Mesenchymal stem cell (in vitro differentiated cells and primary cell): ENCODE measurements at regions not wholly inside any gene's neighbourhood (a gene's known extent, or its start where the extent isn't known, plus 50 kb on each side); places are given as distances from the start of the nearest gene placed in this dataset.

Experiments used
- DNase-seq: peaks from one replicate; pipeline ENCODE4 v3.0.0-alpha.2; 2013
- H2AFZ ChIP-seq: one replicate; pipeline ENCODE4 v1.6.1; 2013; ENCODE audit warnings: low read depth, mild to moderate bottlenecking, control low read depth, inconsistent platforms, low read length, moderate library complexity
- H2AK5ac ChIP-seq: 2 replicates; pipeline ENCODE4 v1.6.1; 2013; ENCODE audit warnings: low read length, moderate library complexity, mild to moderate bottlenecking, inconsistent platforms; ENCODE audit not compliant: severe bottlenecking
- H2BK120ac ChIP-seq: one replicate; pipeline ENCODE4 v1.6.1; 2013; ENCODE audit warnings: low read depth, mild to moderate bottlenecking, inconsistent platforms, low read length, moderate library complexity
- H2BK12ac ChIP-seq, 2 experiments: one replicate each; pipeline ENCODE4 v1.6.1; 2013; ENCODE audit warnings: inconsistent platforms in 2 of 2, low read length in 2 of 2, mild to moderate bottlenecking in 2 of 2, moderate library complexity in 2 of 2, control low read depth in 1 of 2
- H2BK15ac ChIP-seq: one replicate; pipeline ENCODE4 v1.6.1; 2013; ENCODE audit warnings: mild to moderate bottlenecking, low read depth, inconsistent platforms; ENCODE audit not compliant: poor library complexity, severe bottlenecking
- H2BK5ac ChIP-seq: 2 replicates; pipeline ENCODE4 v1.6.1; 2013; ENCODE audit warnings: low read depth, mild to moderate bottlenecking, low read length, control low read depth, inconsistent platforms; ENCODE audit not compliant: poor library complexity, severe bottlenecking
- H3K14ac ChIP-seq, 2 experiments: one replicate each; pipeline ENCODE4 v1.6.1; 2013; ENCODE audit warnings: inconsistent platforms in 2 of 2, low read length in 2 of 2, control low read depth in 1 of 2, mild to moderate bottlenecking in 1 of 2, moderate library complexity in 1 of 2
- H3K18ac ChIP-seq, 2 experiments: one replicate each; pipeline ENCODE4 v1.6.1; 2013; ENCODE audit warnings: inconsistent platforms in 2 of 2, low read length in 2 of 2, control low read depth in 1 of 2, low read depth in 1 of 2, mild to moderate bottlenecking in 1 of 2
- H3K23ac ChIP-seq, 2 experiments: one replicate each; pipeline ENCODE4 v1.6.1; 2013; ENCODE audit warnings: inconsistent platforms in 2 of 2, low read length in 2 of 2, mild to moderate bottlenecking in 2 of 2, moderate library complexity in 2 of 2, control low read depth in 1 of 2
- H3K27ac ChIP-seq: 2 replicates; pipeline ENCODE4 v1.5.1; 2013; ENCODE audit warnings: mild to moderate bottlenecking, moderate library complexity, low read length, control low read depth, inconsistent platforms; ENCODE audit not compliant: poor library complexity, severe bottlenecking
- H3K27me3 ChIP-seq, 2 experiments: 2 replicates each; pipeline versions ENCODE4 v1.6.1 to v1.7.0; 2013; ENCODE audit warnings: low read length in 2 of 2, mild to moderate bottlenecking in 2 of 2, moderate library complexity in 2 of 2, control low read depth in 1 of 2, inconsistent platforms in 1 of 2; ENCODE audit not compliant: control insufficient read depth in 1 of 2, insufficient read depth in 1 of 2
- H3K36me3 ChIP-seq, 2 experiments: 2 replicates each; pipeline versions ENCODE4 v1.6.1 to v1.7.0; 2013; ENCODE audit warnings: low read length in 2 of 2, control low read depth in 1 of 2, inconsistent platforms in 1 of 2, low read depth in 1 of 2, mild to moderate bottlenecking in 1 of 2; ENCODE audit not compliant: insufficient read depth in 2 of 2, control insufficient read depth in 1 of 2
- H3K4ac ChIP-seq, 2 experiments: one replicate each; pipeline ENCODE4 v1.6.1; 2013; ENCODE audit warnings: inconsistent platforms in 2 of 2, low read length in 2 of 2, mild to moderate bottlenecking in 2 of 2, moderate library complexity in 2 of 2, control low read depth in 1 of 2, low read depth in 1 of 2
- H3K4me1 ChIP-seq: 2 replicates; pipeline ENCODE4 v1.6.1; 2013; ENCODE audit warnings: low read depth, low read length, control low read depth; ENCODE audit not compliant: control insufficient read depth, insufficient read depth
- H3K4me2 ChIP-seq: 2 replicates; pipeline ENCODE4 v1.6.1; 2013; ENCODE audit warnings: low read length, mild to moderate bottlenecking, inconsistent platforms; ENCODE audit not compliant: poor library complexity, severe bottlenecking
- H3K4me3 ChIP-seq, 2 experiments: 2 replicates each; pipeline versions ENCODE4 v1.5.1 to v1.7.0; 2013; ENCODE audit warnings: low read length in 2 of 2, mild to moderate bottlenecking in 2 of 2, control low read depth in 1 of 2, low read depth in 1 of 2; ENCODE audit not compliant: insufficient read depth in 1 of 2
- H3K79me1 ChIP-seq: replicated peaks from 2 replicates; pipeline ENCODE4 v1.6.1; 2013; ENCODE audit warnings: mild to moderate bottlenecking, control low read depth, low read length, inconsistent platforms; ENCODE audit not compliant: poor library complexity, severe bottlenecking
- H3K9ac ChIP-seq: 2 replicates; pipeline ENCODE4 v1.7.0; 2013; ENCODE audit warnings: mild to moderate bottlenecking, low read length, moderate library complexity
- H3K9me3 ChIP-seq: 2 replicates; pipeline ENCODE4 v1.7.0; 2013; ENCODE audit warnings: mild to moderate bottlenecking, low read length; ENCODE audit not compliant: control insufficient read depth
- H4K8ac ChIP-seq: one replicate; pipeline ENCODE4 v1.6.1; 2013; ENCODE audit warnings: inconsistent platforms, mild to moderate bottlenecking, low read length, moderate library complexity
- H4K91ac ChIP-seq: one replicate; pipeline ENCODE4 v1.6.1; 2013; ENCODE audit warnings: mild to moderate bottlenecking, low read length, inconsistent platforms
- WGBS: methylation state at CpG from one replicate; pipeline ENCODE4 v1.1.7; 2013; ENCODE audit warnings: mixed read lengths; 5-methylcytosine and 5-hydroxymethylcytosine counted together

- no peak overlapping the region for H3K18ac ChIP-seq
- H2AK5ac ChIP-seq = no peak overlapping the region
- no peaks in the 10 kb centered on the region for H3K4me1 ChIP-seq
- no peak overlapping the region for H2AFZ ChIP-seq
- H3K9ac ChIP-seq = no peak overlapping the region
- no peak overlapping the region for H3K4ac ChIP-seq
- H4K8ac ChIP-seq = no peak overlapping the region
- no peaks in the 10 kb centered on the region for H3K9me3 ChIP-seq
- H2BK5ac ChIP-seq = no peak overlapping the region
- H3K23ac ChIP-seq = no peak overlapping the region
- no peak overlapping the region for H2BK15ac ChIP-seq
- no peaks in the 10 kb centered on the region for H3K27me3 ChIP-seq
- H3K27ac ChIP-seq = no peak overlapping the region
- no peak overlapping the region for H3K14ac ChIP-seq
- H4K91ac ChIP-seq = no peak overlapping the region
- no peak overlapping the region for H3K4me2 ChIP-seq
- no peak overlapping the region for H3K4me3 ChIP-seq
- DNase-seq = no peak
- 95% methylated on average over 2 of the region's 2 CpGs for WGBS
- H2BK120ac ChIP-seq = no peak overlapping the region
- H2BK12ac ChIP-seq = no peak overlapping the region
- no peaks in the 10 kb centered on the region for H3K36me3 ChIP-seq
- no peaks in the 10 kb centered on the region for H3K79me1 ChIP-seq
Observed at GRCh38 chr2:139228276-139228675, 448.1 kb upstream of the NXPH2 start.

GRCh38 chr2:139225961-139226360 lies 445.8 kb upstream of the NXPH2 start:
- Histone ChIP-seq H2BK15ac (no peak overlapping the region), H3K14ac (no peak overlapping the region), H3K27me3 (no peaks in the 10 kb centered on the region), H3K79me1 (no peaks in the 10 kb centered on the region), H4K8ac (no peak overlapping the region), H2BK5ac (no peak overlapping the region), H2BK120ac (no peak overlapping the region), H3K27ac (no peak overlapping the region), H3K9ac (no peak overlapping the region), H4K91ac (no peak overlapping the region), H3K9me3 (no peaks in the 10 kb centered on the region), H2BK12ac (no peak overlapping the region), H3K4ac (no peak overlapping the region), H3K36me3 (no peaks in the 10 kb centered on the region), H3K23ac (no peak overlapping the region), H3K4me3 (no peak overlapping the region), H3K4me2 (no peak overlapping the region), H2AFZ (no peak overlapping the region), H2AK5ac (no peak overlapping the region), H3K18ac (no peak overlapping the region), H3K4me1 (no peaks in the 10 kb centered on the region)
- no peak for DNase-seq
- no CpG with 5 or more reads among the region's 2 CpGs for whole genome bisulfite sequencing

- Histone ChIP-seq H3K9me3 (no peaks in the 10 kb centered on the region), H3K36me3 (no peaks in the 10 kb centered on the region), H3K9ac (no peak overlapping the region), H2BK15ac (no peak overlapping the region), H3K4me2 (no peak overlapping the region), H2BK5ac (no peak overlapping the region), H2BK120ac (no peak overlapping the region), H2AK5ac (no peak overlapping the region), H4K8ac (no peak overlapping the region), H3K27ac (no peak overlapping the region), H3K27me3 (no peaks in the 10 kb centered on the region), H3K4ac (no peak overlapping the region), H3K4me1 (peaks cover 1% of the 10 kb centered on the region), H3K14ac (no peak overlapping the region), H3K18ac (no peak overlapping the region), H4K91ac (no peak overlapping the region), H2BK12ac (no peak overlapping the region), H3K23ac (no peak overlapping the region), H2AFZ (no peak overlapping the region), H3K79me1 (no peaks in the 10 kb centered on the region), H3K4me3 (no peak overlapping the region)
- DNase-seq = no peak
- WGBS = 100% methylated on average over 1 of the region's 1 CpG
Observed at GRCh38 chr2:139218181-139218580, 438.0 kb upstream of the NXPH2 start.

- Histone ChIP-seq H3K36me3 (no peaks in the 10 kb centered on the region), H4K91ac (no peak overlapping the region), H2BK15ac (no peak overlapping the region), H3K27me3 (no peaks in the 10 kb centered on the region), H3K14ac (no peak overlapping the region), H3K79me1 (no peaks in the 10 kb centered on the region), H2BK12ac (no peak overlapping the region), H3K4ac (no peak overlapping the region), H2BK120ac (no peak overlapping the region), H3K9ac (no peak overlapping the region), H3K9me3 (no peaks in the 10 kb centered on the region), H3K4me1 (peaks cover 1% of the 10 kb centered on the region), H3K18ac (no peak overlapping the region), H3K27ac (no peak overlapping the region), H3K4me2 (no peak overlapping the region), H2AK5ac (no peak overlapping the region), H3K4me3 (no peak overlapping the region), H2BK5ac (no peak overlapping the region), H3K23ac (no peak overlapping the region), H4K8ac (no peak overlapping the region), H2AFZ (no peak overlapping the region)
- no peak for DNase-seq
- 93% methylated on average over 3 of the region's 3 CpGs for WGBS
Observed at GRCh38 chr2:139217641-139218040, 437.5 kb upstream of the NXPH2 start.
